Esophagus squamous epithelium (tissue), 4 donors: ENCODE measurements at regions not wholly inside any gene's neighbourhood (a gene's known extent, or its start where the extent isn't known, plus 50 kb on each side); places are given as distances from the start of the nearest gene placed in this dataset.

Source experiments
- CTCF ChIP-seq, 6 experiments: fragments of 450-650 bp in 4 of 6; fragments of 200-600 bp in 2 of 6; sonication (generic) in 2 of 6; IDR thresholded peaks; one replicate each; pipeline ENCODE4 v1.5.1; 2016 to 2019; ENCODE audit warnings: antibody characterized with exemption in 6 of 6, mild to moderate bottlenecking in 4 of 6, moderate library complexity in 4 of 6
- POLR2A ChIP-seq, 4 donors: fragments of 450-650 bp; IDR thresholded peaks; one replicate each; pipeline ENCODE4 v1.6.1; 2017; ENCODE audit warnings: antibody characterized with exemption in 4 of 4, mild to moderate bottlenecking in 4 of 4, moderate library complexity in 3 of 4

GRCh38 chr16:60645541-60645940, 1390.7 kb downstream of the CDH8 start:
- no peak for TF ChIP-seq CTCF (IDR thresholded peaks at IDR 0.05)
- no peak for TF ChIP-seq POLR2A (IDR thresholded peaks at IDR 0.05)
